PC-9 (cell line): ENCODE measurements at regions not wholly inside any gene's neighbourhood (a gene's known extent, or its start where the extent isn't known, plus 50 kb on each side); places are given as distances from the start of the nearest gene placed in this dataset.

ENCODE experiments used
- CTCF ChIP-seq: fragments of 200-600 bp; sonication (generic); conservative IDR thresholded peaks from 2 replicates; pipeline ENCODE4 v1.6.1; 2017; ENCODE audit warnings: mixed run types, antibody characterized with exemption, mild to moderate bottlenecking, moderate library complexity
- EZH2 ChIP-seq: fragments of 200-600 bp; sonication (generic); IDR thresholded peaks from 2 replicates; pipeline ENCODE4 v1.8.0; 2017; ENCODE audit warnings: antibody characterized with exemption, low read depth

GRCh38 chr7:33706771-33707200 lies 198.6 kb upstream of the BMPER start:
- no peak for TF ChIP-seq CTCF
- no peak for TF ChIP-seq EZH2
